ENCODE measurements at regions not wholly inside any gene's neighbourhood (a gene's known extent, or its start where the extent isn't known, plus 50 kb on each side); places are given as distances from the start of the nearest gene placed in this dataset.
"Not testable (repeated sequence)": the region's sequence is repeated elsewhere in the genome, so short reads cannot be mapped to it uniquely, and the experiment has no call there.

DNA sequence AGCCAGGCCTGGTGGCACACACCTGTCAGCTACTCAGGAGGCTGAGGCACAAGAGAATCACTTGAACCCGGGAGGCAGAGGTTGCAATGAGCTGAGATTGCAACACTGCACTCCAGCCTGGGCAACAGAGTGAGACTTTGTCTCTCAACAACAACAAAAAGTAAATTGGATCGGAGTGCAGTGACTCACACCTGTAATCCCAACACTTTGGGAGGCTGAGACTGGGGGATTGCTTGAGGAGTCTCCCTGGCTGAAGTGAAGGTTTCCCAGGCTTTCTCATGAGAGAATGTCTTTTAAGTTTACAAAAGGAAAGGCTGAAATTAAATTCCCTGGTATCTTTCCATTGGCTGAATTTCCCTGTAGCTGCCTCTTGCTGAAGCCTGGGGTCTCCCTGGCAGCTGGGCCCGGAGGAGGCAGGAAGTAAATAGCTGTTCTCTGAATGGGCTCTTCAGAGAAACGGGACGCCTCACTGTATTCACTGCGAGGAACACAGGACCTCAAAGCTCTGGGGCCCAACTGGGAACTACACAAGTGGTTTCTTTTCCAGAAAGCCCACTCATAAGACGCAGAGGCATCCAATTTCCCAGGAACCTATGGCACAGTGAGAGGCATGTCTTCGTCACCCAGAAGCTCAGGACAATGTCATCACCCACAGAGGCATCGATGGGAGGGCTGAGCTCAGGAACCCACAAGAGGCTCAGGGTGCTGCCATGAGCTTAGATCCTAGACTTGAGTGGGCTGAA, 77.4 kb upstream of the SMURF2 start:
- DNase-seq (no peak), ATAC-seq (ENCODE audit: poor library complexity) (no peak)
- intact Hi-C loops (cut with DNase I): no loop called here

DNA sequence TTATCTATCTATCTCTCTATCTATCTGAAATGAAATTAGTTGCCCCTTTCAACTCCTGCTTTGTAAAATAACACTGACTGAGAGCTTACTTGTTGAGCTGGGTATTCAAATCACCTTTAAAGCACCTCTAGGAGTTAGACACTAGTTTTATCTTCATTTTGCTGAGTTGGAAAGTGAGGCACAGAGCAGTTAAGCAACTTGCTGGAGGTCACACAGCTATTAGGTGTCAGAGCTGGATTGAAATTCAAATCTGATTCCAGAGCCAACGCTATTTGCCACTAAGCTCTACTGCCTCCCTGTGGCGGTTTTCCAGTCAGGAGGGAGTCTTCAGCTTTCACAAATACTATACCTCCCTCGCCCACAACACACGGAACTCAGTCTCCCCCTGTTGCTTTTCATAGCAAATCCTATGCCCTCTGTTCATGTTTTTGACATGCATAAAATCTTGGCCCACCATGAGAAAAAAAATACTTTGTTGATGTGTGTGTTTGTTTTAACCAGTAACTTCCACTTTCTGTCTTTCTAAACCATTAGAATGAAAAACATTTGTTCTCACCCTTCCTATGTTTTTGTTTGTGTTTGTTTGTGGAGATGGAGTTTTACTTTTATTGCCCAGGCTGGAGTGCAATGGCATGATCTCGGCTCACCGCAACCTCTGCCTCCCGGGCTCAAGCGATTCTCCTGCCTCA, 74.8 kb upstream of the SMURF2 start:
- intact Hi-C loops (cut with DNase I): no loop called here
- DNase-seq: no peak
- ATAC-seq (ENCODE audit: poor library complexity): no peak

DNA sequence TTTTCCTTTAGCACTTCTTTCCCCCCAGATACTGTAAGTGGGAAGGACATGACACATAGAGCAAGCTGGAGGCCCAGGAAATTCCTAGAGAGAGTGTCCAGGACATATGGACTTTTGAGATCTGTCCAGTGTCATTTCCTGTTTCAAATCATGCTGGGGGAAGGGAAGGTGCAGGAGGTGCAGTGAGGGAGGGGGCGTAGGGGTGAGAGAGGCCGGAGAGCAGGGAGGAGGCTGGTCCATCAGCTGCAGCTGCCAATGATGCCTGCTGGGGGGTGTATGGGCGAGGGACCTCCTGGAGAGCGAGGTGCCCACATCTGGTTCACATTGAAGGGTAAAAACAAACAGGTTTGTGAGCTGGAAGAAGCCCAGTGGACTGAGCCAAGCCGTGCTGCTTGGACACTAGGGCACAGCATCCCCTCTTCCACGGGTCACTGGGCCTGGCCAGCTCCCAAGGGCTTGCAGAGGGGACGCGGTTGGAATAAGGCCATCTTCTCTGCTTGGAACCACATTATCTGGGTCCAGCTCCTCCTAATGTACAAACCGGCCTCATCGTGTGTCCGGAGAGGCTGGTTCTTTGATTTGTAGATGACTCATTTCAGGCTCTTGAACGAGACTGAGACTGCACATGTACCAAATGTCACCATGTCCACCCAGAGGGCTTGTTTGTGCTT, 70.4 kb upstream of the SMURF2 start:
- intact Hi-C loops (cut with DNase I): no loop called here
- DNase-seq: peak; percentile 57
- ATAC-seq (ENCODE audit: poor library complexity): peak; percentile 57

DNA sequence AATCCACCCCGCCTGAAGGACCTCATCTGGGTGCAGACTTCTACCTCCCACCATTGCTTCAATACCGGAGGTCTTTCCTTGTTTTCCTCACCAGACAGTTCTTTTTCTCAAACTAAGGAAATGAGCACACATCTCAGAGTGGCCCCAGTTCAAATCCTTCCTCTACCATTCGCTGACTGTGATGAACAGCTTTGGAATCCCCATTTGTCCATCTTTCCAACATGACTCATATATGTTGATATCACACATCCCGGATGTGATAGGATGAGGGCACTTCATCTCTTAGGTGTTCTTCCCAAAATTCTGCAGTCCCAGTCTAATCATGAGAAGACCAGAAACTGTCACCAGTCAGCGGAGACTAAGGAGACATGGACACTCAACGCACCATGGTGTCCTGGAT, 67.9 kb upstream of the SMURF2 start:
- ATAC-seq (ENCODE audit: poor library complexity); DNase-seq; intact Hi-C loops (cut with DNase I): not testable (repeated sequence)

DNA sequence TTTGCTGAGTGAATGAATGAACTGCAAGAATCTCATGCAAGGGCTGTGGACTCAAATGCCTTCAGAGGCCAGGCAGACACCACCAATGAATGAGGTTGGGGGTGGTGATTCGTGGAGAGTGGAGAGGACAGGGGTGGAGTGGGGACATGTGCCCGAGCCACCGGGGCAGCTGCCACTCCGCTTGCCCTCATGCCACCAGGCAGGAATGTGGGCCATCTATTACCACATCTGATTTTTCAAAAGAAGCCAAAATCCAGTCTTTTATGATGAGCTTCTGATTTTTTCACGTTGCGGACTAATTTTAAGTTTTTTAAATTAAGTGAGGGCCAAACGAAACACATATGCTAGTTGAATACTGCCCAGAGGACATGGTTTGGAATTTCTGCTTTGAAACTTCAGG, 67.1 kb upstream of the SMURF2 start:
- ATAC-seq (ENCODE audit: poor library complexity) (no peak), DNase-seq (no peak)
- intact Hi-C loops (cut with DNase I): no loop called here

DNA sequence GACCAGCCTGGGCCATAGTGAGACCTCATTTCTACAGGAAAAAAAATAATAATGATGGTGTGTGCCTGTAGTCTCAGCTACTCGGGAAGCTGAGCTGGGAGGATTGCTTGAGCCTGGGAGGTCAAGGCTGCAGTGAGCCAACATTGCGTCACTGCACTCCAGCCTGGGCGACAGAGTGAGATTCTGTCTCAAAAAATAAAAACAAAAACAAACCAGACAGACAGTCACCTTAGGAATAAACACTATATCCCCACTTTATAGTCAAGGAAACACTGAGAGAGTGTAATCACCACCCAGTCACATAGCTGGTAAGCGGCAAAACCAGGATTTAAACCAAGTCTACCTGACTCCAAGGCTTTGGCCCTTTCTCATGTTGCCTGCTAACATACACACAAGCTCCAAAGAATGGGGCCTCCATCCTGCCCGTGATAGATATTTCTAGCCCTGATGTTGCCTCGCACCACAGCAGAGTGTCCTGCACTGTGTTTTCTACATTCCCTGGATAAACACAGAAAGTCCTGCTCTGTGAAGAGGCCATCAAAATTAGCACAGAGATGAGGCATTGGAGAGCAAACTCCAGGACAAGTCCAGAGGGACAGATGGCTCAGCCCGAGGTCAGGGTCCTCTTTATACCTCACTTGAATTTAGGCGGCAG, 66.1 kb upstream of the SMURF2 start:
- DNase-seq (peak; percentile 55), ATAC-seq (ENCODE audit: poor library complexity) (peak; percentile 36)
- intact Hi-C loops (cut with DNase I): no loop called here

DNA sequence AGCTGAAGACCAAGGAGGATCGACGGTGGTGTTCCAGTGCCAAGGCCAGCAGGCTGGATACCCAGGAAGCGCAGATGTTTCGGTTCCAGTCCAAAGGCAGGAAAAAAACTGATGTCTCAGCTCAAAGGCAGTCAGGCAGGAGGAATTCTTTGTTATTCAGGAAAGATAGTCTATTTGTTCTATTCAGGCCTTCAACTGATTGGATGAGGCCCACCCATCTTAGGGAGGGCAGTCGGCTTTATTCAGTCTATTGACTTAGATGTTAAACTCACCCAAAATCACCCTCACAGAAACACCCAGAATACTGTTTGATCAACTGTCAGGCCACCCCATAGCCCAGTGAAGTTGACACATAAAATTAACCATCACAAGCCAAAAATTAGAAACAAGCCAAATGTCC, 63.9 kb upstream of the SMURF2 start:
- DNase-seq; intact Hi-C loops (cut with DNase I); ATAC-seq (ENCODE audit: poor library complexity): not testable (repeated sequence)

DNA sequence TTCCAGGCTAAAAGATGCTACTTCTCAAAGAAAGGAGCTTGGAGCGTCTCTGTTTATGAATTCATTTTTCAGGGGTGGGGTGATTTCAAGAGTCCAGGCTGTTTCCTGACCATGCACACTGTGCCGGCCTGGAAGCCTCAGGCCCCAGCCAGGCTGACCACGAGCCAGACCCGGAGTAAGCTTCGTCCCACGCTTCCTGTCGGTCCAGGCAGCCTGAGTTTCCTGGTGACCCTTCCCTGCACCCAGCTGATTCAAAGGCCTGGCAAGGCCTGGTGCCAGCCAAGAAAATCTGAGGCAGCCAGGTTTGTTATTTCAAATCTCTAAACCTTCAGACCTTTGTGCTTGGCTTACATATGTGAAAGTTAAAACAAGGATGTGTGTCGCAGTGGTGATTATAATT, 62.1 kb upstream of the SMURF2 start:
- intact Hi-C loops (cut with DNase I): not testable (repeated sequence)
- ATAC-seq (ENCODE audit: poor library complexity): peak; percentile 84

DNA sequence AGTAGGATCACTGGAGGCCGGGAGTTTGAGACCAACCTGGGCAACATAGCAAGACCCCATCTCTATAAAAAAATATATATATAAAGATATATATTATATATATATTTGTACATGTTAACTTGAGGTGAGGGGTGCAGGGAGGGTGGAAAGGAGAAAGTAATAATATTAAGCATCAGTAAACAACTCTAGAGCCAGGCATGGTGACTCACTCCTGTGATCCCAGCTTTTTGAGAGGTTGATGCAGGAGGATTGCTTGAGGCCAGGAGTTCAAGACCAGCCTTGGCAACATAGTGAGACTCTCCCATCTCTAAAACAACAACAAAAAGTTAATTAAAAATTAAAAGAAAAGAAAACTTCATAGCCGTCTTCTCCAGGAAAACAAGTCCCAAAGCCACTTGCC, 61.7 kb upstream of the SMURF2 start:
- intact Hi-C loops (cut with DNase I): no loop called here
- no peak for DNase-seq
- no peak for ATAC-seq (ENCODE audit: poor library complexity)

More for the DNA sequence above, 62.1 kb upstream of the SMURF2 start:
- DNase-seq: peak; percentile 75

DNA sequence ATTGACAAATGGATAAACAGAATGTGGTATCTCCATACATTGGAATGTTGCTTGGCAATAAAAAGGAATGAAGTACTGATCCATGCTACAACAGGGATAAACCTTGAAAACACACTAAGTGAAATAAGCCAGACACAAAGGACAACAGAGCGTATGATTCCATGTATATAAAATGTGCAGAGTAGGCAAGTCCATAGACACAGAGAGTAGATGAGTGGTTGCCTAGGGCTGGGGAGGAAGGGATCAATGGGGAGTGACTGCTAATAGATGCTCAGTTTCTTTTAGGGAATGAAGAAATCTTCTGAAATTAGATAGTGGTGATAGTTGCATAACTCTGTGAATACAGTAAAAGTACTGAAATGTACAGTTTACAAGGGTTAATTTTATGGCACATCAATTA, 59.4 kb upstream of the SMURF2 start:
- intact Hi-C loops (cut with DNase I); ATAC-seq (ENCODE audit: poor library complexity); DNase-seq: not testable (repeated sequence)

DNA sequence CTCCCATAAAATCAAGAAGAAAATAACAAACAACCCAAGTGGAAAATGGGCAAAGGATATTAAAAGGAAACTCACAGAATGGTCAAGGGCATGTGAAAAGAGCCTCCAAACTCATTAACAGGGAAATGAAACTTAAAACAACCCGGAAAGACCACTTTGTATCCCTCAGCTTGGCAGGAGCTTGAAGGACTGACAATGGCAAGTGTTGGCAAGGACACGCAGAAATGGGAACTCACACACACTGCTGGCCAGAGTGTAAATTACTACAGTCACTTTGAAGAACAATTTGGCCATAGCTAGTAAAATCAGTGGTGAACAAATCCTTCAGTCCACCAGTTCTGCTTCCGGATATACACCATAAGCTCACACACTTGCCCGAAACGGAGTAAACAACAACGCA, 58.1 kb upstream of the SMURF2 start:
- intact Hi-C loops (cut with DNase I); ATAC-seq (ENCODE audit: poor library complexity): not testable (repeated sequence)

DNA sequence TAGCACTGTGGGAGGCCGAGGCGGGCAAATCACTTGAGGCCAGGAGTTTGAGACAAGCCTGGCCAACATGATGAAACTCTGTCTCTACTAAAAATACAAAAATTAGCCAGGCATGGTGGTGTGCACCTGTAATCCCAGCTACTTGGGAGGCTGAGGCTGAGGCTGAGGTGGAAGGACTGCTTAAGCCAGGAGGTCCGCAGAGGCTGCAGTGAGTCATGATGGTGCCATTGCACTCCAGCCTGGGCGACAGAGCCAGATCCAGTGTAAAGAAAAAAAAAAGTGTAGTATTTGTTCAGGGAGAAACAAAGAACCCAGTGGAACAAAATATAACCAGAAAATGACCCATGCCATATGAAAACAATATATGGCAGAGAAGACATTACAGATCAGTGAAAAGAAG, 57.4 kb upstream of the SMURF2 start:
- intact Hi-C loops (cut with DNase I); DNase-seq; ATAC-seq (ENCODE audit: poor library complexity): not testable (repeated sequence)

More for the DNA sequence above, 58.1 kb upstream of the SMURF2 start:
- not testable (repeated sequence) for DNase-seq

DNA sequence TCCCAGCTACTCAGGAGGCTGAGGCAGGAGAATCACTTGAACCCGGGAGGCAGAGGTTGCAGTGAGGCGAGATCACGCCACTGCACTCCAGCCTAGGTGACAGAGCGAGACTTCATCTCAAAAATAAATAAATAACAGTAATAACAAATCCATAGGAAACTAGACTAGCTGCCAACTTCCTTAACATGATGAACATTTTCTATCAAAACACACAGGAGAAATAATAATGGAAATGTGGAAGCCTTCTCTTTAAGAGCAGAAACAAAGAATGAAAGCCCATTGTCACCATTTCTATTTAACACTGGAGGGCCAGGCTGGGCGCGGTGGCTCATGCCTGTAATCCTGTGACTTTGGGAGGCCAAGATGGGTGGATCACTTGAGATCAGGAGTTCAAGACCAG, 56.7 kb upstream of the SMURF2 start:
- DNase-seq; ATAC-seq (ENCODE audit: poor library complexity); intact Hi-C loops (cut with DNase I): not testable (repeated sequence)

DNA sequence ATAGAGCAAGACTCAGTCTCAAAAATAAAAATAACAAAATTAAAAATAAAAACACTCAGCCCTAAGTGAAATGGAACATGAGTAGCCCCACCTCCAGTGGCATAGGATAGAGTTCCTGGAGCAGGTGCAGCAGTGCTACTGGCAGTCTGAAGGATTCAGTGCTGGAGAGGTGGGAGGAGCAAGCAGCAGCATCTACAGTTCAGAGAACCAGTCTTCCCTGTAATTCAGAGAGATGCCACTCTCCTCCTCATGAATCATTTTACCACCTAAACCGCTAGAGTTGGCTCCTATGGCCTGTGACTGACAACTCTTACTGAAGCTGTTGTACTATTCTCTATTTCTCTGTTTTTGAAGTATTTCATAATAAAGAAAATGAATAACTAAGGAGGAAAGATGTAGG, 56.0 kb upstream of the SMURF2 start:
- intact Hi-C loops (cut with DNase I): no loop called here
- ATAC-seq (ENCODE audit: poor library complexity): no peak

DNA sequence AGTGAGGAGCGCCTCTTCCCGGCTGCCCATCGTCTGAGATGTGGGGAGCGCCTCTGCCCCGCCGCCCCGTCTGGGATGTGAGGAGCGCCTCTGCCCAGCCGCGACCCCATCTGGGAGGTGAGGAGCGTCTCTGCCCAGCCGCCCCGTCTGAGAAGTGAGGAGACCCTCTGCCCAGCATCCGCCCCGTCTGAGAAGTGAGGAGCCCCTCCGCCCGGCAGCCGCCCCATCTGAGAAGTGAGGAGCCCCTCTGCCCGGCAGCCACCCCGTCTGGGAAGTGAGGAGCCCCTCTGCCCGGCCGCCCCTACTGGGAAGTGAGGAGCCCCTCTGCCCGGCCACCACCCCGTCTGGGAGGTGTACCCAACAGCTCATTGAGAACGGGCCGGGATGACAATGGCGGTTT, 54.4 kb upstream of the SMURF2 start:
- DNase-seq; ATAC-seq (ENCODE audit: poor library complexity); intact Hi-C loops (cut with DNase I): not testable (repeated sequence)

More for the DNA sequence above, 56.0 kb upstream of the SMURF2 start:
- DNase-seq: no peak

DNA sequence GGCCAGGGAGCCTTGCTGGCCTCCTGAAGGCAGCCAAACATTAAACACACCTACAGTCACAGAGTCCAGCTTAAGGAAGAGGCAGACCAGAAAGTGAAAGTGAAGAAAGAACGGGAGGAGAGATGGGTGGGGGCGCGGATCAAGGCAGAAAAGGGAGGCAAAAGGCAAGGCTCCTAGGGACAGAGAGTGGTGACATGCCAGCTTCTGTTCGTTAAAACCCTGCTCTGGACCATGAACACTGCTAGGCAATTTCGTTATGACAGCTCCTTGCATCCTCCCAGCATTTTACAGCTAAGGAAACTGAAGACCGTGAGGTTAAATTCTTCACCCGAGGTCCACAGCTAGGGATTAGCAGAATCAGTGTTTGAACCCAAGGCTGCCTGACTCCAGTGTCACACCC, 51.7 kb upstream of the SMURF2 start:
- DNase-seq; intact Hi-C loops (cut with DNase I): not testable (repeated sequence)
- ATAC-seq (ENCODE audit: poor library complexity): peak; percentile 56

DNA sequence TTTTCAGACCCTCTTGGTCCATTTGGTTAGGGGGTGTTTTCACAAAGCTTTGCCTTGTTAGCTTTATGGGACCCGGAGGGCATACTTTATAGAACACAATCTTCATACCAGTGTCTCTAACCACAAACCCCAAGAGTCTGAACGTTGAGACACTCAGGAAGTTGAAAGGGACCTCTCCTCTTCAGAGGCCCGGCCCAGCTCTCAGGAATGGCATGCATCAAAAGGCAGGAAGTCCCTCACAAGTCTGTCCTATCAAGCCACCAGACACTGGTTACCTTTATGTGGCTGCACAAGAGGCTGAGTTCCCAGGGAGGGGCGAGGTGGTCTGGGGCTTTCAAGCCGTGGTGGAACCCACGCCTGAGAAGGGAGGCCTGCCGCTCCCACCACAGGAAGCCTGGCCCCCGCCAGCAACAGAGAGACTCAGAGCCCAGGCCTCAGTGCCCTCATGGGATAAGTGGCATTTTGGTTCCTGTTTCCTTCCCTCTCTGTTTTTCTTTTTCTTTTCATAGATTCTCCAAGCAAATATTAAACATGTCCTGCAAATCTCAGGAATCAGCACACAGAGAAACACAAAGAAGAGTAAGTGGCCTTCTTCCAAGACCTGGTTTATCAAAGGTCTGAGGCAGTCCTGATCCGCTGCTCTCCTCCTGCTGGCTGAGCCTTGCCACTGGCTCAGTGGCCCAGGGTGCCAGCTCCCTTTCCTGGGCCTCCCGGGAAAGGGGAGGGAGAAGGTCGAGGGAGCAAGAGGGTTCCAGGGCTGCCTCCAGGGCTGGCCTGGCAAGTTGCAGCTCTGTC, 50.6 kb upstream of the SMURF2 start:
- DNase-seq; ATAC-seq (ENCODE audit: poor library complexity); intact Hi-C loops (cut with DNase I): not testable (repeated sequence)
